GM12892 (cell line): ENCODE measurements at regions not wholly inside any gene's neighbourhood (a gene's known extent, or its start where the extent isn't known, plus 50 kb on each side); places are given as distances from the start of the nearest gene placed in this dataset.

Source experiments
- DNase-seq: peaks from one replicate; pipeline ENCODE4 v3.0.0; 2011; ENCODE audit not compliant: insufficient read length
- FAIRE-seq: peaks from 2 replicates; lab custom pipeline; 2011; peaks lifted over from hg19 to GRCh38; lab: Jason Lieb, UNC
- POLR2A ChIP-seq: IDR thresholded peaks from 2 replicates; pipeline ENCODE4 v1.6.1; 2011; ENCODE audit warnings: low read depth, low read length, control low read depth
- POLR2AphosphoS5 ChIP-seq: IDR thresholded peaks from 2 replicates; pipeline ENCODE4 v1.6.1; 2011; ENCODE audit warnings: low read depth, low read length, control low read depth
- TAF1 ChIP-seq: IDR thresholded peaks from 2 replicates; pipeline ENCODE4 v1.6.1; 2011; ENCODE audit warnings: low read depth, mild to moderate bottlenecking, control low read depth, low read length, borderline replicate concordance

DNA sequence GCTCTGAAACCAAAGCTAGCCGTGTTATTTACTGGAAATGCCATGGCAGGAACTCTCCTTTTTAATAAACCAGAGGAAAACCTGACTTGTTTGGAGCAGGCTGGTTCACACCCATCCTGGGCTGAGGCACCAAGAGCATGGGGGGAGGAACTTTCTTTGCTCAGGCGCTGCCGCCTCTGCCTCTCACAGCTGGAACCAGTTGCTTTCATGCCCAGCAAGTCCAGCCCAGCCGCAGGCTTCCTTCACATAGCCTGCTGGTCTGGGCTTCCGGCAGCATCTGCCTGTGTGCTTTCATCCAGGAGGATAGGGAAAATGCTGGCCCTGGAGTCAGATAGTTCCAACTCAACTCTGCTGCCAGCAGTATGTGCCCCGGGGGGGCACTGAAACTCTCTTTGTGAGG is 88.1 kb upstream of the ASIC2 start:
- FAIRE-seq, result no peak
- DNase-seq, result no peak
- TF ChIP-seq POLR2A, result no peak
- TF ChIP-seq POLR2AphosphoS5, result no peak
- no peak for TF ChIP-seq TAF1

DNA sequence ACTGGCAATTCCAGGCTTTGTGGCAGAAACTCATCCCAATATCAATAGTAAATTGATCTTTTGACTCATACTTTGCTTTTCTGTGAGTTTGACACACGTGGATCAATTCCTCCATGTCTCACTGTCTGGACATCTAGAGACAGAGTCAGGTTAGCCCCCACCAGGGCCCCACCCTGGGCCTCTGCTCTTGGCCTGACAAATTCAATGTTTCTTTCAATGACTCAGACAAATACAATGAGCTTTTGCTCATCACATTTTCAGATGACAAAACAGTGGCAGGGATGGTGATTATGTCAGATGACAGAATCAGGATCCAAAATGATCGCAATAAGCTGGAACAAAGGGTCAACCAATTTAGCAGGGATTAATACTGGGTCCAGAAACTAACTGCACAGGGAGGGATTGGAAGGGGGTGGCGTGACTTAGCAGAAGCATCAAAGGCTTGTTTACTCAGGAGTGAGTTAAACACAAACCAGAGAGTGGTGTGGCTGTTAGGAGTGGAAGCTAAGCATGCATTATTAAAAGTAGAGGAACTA is 90.5 kb upstream of the ASIC2 start:
- DNase-seq (no peak), FAIRE-seq (no peak)
- TF ChIP-seq POLR2AphosphoS5 (no peak), POLR2A (no peak), TAF1 (no peak)

DNA sequence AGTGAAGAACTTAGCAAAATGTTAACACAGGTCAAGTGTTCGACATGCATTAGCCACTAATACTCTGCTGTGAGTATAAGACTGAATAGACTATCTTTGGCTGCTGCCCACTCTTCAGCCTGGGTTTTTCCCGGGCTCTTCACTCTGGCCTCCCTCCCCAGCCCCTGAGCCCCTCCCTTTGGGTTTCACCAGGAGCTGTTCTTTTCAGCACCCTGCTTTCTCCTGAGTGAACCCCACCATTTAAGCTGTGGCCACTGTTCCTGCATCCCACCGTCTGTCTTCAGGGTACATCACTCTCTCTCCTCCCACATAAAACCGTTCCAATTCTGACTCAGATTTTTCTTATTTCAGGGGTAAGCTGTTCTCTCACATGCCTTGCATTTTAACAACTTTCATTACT is 92.0 kb upstream of the ASIC2 start:
- DNase-seq (no peak), FAIRE-seq (no peak)
- TF ChIP-seq TAF1, result no peak
- TF ChIP-seq POLR2A, result no peak
- TF ChIP-seq POLR2AphosphoS5, result no peak

DNA sequence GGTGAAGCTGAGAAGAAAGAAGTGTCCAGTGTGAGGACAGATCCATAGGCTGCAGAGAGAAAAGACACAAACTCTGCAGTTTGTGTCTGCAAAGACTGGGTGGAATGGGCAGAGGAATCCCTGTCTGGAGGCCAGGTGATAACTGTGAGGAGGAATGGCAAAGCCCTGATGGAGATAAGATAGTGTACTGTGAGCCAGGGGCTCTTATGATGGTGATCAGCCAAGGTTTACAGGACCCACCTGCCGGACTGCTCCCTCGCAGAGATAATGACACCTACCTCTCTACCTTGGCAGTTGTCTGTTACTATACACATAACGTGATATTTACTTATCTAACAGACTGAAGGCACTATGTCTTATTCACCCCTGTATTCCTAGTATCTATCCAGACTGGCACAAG is 92.6 kb upstream of the ASIC2 start:
- DNase-seq, result no peak
- TF ChIP-seq POLR2A, result no peak
- TF ChIP-seq POLR2AphosphoS5, result no peak
- no peak for TF ChIP-seq TAF1
- FAIRE-seq, result no peak

DNA sequence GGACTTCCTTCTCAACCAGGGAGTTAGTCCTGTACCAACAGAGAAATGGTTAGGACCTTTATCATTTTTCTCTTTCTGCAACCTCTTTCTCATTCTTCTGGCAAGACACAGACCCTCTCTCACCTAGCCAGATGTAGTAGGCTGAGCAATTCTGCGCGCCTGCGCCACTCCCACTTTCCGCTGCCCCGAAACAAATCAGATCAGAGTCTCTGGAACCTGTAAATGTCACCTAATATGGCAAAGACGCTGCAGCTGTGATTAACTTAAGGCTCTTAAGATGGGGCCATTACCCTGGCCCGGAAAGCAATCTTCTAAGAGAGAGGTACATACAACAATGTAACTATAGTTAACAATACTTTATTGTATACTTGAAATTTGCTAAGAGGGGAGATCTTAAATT is 94.3 kb upstream of the ASIC2 start:
- TF ChIP-seq POLR2AphosphoS5, result no peak
- TF ChIP-seq POLR2A, result no peak
- no peak for TF ChIP-seq TAF1
- FAIRE-seq, result no peak
- no peak for DNase-seq

DNA sequence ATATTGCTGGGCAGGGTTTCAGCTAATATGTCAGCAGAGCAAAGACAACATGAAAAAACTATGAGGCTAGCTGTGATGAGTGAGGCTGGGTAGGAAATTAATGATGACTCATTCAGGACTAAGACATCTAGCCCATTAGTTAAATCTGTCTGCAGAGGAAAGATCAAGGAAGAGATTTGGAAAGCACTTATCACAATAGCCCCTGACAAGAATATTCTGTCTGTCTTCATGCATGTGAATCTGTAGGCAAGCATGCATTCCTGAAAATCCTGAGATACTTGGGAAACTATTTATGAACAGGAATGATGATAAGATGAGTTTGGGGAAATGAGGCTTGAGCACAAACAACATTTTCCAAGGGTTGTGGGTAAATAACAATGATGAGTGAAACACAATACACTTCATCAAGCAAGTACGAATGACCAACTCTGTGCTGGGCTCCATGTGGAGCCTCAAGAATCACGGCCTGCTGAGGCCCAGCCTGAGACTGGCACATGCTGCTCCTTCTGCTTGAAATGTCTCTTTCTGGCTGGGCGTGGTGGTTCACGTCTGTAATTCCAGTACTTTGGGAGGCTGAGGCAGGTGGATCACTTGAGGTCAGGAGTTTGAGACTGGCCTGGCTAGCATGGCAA is 96.5 kb upstream of the ASIC2 start:
- DNase-seq (no peak), FAIRE-seq (no peak)
- TF ChIP-seq TAF1 (no peak), POLR2A (no peak), POLR2AphosphoS5 (no peak)

DNA sequence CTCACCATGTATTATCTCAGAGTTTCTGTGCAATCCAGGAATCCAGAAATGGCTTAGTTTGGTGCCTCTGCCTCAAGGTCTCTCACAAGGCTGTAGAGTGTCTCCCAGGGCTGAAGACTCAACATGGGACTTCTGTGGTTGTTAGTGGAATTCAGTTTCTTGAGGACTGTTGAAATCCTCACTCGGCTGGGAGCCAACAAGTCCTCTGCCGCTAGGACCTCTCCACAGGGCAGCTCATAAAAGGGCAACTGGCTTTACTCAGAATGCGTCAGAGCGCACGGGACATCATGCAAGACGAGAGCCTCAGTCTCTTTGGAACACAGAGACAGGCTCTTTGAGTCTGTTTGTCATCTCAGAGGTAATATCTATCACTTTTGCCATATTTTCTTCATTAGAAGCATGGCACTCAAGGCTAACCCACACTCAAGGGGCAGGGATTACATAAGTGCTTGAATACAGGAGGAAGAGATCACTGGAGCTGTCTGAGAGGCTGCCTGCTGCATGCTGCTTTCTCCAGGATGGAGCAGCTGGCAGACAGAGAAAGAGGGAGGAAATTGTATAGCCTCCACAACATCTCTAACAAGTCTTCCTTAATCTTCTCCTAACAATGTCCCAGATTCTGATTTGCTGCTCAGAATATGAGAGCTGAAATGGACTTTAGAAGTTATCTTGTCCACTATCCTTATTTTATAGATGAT is 97.5 kb upstream of the ASIC2 start:
- FAIRE-seq (no peak), DNase-seq (no peak)
- TF ChIP-seq TAF1, result no peak
- no peak for TF ChIP-seq POLR2AphosphoS5
- no peak for TF ChIP-seq POLR2A

DNA sequence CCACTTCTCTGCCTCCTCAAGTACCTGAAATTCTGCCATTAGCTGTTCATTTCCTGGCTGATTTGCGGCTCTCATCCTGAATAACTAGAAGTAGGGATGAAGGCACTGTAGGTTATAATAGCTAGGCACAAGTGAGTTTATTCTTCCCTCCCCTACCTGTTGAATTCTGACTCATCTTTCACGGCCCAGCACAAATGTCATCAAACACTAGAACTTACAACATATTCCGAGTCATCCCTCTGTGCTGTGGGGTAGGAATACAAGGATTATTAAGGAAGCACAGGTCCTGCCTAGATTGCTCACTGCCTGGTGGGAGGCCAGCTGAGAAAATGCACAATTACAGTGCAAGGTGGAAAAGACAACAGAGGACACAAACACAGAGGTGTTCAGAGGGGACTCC is 103.7 kb upstream of the ASIC2 start:
- TF ChIP-seq TAF1, result no peak
- no peak for TF ChIP-seq POLR2AphosphoS5
- no peak for TF ChIP-seq POLR2A
- FAIRE-seq (no peak), DNase-seq (no peak)

DNA sequence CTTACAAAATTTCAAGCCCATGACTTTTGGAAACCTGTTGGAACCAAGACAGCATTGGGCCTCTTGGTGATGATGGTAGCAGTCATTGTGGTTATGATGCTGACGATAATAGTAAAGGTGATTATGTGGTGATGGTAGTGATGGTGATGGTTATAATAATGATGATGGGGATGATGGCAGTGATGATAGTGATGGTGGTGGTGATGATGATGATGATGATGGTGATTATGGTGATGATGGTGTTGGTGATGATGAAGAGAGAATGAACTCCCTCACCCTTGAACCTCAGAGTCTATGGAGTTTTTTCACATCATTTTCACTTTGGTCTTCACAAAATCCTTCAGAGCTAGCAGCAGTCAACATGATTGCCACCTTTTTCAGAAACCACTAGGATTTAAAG is 105.3 kb upstream of the ASIC2 start:
- DNase-seq (no peak), FAIRE-seq (no peak)
- no peak for TF ChIP-seq POLR2A
- no peak for TF ChIP-seq POLR2AphosphoS5
- TF ChIP-seq TAF1, result no peak

DNA sequence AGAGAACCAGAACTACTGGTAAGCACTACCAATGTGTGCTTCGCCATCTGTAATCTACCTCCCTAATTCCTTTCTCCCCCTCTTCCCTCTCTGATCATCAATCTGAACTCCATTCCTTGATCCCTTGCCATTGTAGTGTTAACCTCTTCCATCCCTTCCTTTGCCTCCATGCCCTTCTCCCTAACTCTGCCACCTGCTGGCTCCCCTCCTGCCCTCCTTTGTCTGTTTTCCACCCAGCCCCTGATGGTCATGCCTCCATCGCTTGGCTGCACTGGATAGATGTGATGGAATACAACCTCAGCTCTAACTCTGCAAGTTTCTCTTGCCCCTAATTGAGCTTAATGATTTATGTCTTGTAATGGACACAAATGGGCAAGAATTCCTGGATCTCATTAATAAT is 108.2 kb upstream of the ASIC2 start:
- FAIRE-seq (no peak), DNase-seq (no peak)
- TF ChIP-seq POLR2AphosphoS5, result no peak
- TF ChIP-seq TAF1, result no peak
- TF ChIP-seq POLR2A, result no peak

DNA sequence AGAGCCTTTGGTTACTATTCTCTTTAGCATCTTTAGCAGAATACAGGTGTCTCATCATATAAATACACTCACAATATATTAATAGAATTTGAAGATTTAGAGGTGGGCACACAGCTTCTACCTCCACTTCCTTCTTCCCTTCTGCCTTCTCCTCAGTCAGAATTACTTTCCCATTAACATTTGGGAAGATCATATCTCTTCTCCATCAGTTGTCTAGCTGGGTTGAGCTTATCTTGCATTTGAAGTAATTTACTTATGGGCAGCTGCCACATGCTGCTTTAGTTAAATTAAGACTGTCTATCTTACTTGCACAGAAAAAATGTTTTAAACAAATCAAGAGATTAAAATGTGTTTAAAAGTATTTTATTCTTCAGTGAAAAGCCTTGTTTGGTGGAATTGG is 110.1 kb upstream of the ASIC2 start:
- DNase-seq (no peak), FAIRE-seq (no peak)
- TF ChIP-seq POLR2A (no peak), POLR2AphosphoS5 (no peak), TAF1 (no peak)

DNA sequence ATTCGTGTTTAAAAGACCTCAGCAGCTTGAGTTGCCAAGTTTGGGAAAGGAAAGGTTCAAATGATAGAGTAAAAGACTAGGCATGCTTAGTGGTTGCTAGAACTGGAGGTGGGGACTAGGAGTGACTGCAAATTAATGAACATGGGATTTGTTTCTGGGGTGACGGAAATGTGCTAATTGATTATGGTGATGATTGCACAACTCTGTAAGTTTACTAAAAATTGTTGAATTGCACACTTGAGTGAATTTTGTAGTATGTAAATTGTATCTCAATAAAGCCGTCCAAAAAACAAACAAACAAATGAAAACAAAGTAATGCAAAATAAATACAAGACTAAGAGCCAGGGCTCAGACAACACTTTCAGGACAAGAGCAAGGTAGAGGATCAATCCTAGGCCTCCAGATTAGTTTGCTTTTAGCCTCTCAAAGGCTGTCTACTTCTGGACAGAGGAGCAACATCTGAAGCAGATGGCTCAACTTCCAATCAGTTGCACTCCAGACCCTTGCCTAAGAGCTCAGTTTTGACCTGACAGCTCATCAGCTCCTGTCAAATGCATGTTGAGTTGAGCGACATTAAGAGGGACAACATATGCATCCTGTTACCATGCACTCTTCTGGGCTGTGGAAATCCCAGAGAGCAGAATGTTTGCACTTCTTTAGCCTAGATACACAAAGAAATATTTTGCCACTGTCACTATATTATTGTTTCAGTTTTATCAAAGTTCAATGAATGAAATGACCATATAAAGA is 111.2 kb upstream of the ASIC2 start:
- TF ChIP-seq POLR2A (no peak), TAF1 (no peak)
- DNase-seq (no peak), FAIRE-seq (no peak)

DNA sequence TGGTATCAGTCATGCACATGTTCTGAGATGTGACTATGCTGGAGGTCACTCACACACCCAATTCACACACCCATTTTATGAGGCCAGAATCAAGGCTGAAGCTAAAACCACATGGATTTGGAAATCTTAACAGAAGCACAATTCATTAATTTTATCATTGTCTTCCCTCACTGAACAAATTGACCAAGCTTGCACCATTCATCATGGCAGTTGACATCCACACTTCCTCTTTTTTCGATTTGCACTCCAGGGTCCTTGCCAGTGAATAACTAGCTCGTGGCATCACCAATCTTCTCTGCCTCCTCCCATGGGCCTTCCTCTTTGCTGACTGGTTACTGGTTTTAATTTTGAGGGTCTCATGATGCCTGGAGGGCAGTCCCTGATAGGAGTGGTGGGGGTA is 123.0 kb upstream of the ASIC2 start:
- DNase-seq (no peak), FAIRE-seq (no peak)
- TF ChIP-seq POLR2A, result no peak
- no peak for TF ChIP-seq POLR2AphosphoS5
- no peak for TF ChIP-seq TAF1
